Hepatocyte (in vitro differentiated cells): ENCODE measurements at regions not wholly inside any gene's neighbourhood (a gene's known extent, or its start where the extent isn't known, plus 50 kb on each side); places are given as distances from the start of the nearest gene placed in this dataset.
"Not testable (repeated sequence)": the region's sequence is repeated elsewhere in the genome, so short reads cannot be mapped to it uniquely, and the experiment has no call there.

Experiments used
- DNase-seq: peaks from one replicate; pipeline ENCODE4 v3.0.0-alpha.2; 2016; ENCODE audit warnings: low spot score
- H2AFZ ChIP-seq: fragments of 200-600 bp; sonication (generic); 2 replicates; pipeline ENCODE4 v1.6.0; 2016; ENCODE audit warnings: antibody characterized with exemption, mild to moderate bottlenecking
- H3K27ac ChIP-seq: fragments of 200-600 bp; sonication (generic); 2 replicates; pipeline ENCODE4 v1.5.1; 2016; ENCODE audit warnings: mild to moderate bottlenecking
- H3K27me3 ChIP-seq: fragments of 200-600 bp; sonication (generic); 2 replicates; pipeline ENCODE4 v1.6.1; 2016
- H3K36me3 ChIP-seq: fragments of 200-600 bp; sonication (generic); replicated peaks from 2 replicates; pipeline ENCODE4 v1.5.1; 2016; ENCODE audit warnings: low read depth; ENCODE audit not compliant: insufficient read depth
- H3K4me1 ChIP-seq: fragments of 200-600 bp; sonication (generic); 2 replicates; pipeline ENCODE4 v1.5.1; 2016; ENCODE audit warnings: mild to moderate bottlenecking, moderate library complexity; ENCODE audit not compliant: insufficient read depth
- H3K4me2 ChIP-seq: fragments of 200-600 bp; sonication (generic); 2 replicates; pipeline ENCODE4 v1.6.0; 2016
- H3K4me3 ChIP-seq: fragments of 200-600 bp; sonication (generic); 2 replicates; pipeline ENCODE4 v1.5.1; 2016; ENCODE audit warnings: mild to moderate bottlenecking
- H3K79me2 ChIP-seq: fragments of 200-600 bp; sonication (generic); 2 replicates; pipeline ENCODE4 v1.6.0; 2017; ENCODE audit warnings: mild to moderate bottlenecking
- H3K9me2 ChIP-seq: fragments of 200-600 bp; sonication (generic); replicated peaks from 2 replicates; pipeline ENCODE4 v1.6.0; 2017; ENCODE audit warnings: mild to moderate bottlenecking; ENCODE audit not compliant: insufficient read depth
- H3K9me3 ChIP-seq: fragments of 200-600 bp; sonication (generic); 2 replicates; pipeline ENCODE4 v1.5.1; 2016; ENCODE audit warnings: low read depth, mild to moderate bottlenecking
- H4K20me1 ChIP-seq: fragments of 200-600 bp; sonication (generic); 2 replicates; pipeline ENCODE4 v1.6.0; 2016; ENCODE audit warnings: mild to moderate bottlenecking; ENCODE audit not compliant: insufficient read depth, poor library complexity, severe bottlenecking
- WGBS: methylation state at CpG from one replicate; pipeline ENCODE4 v1.1.6; 2016; ENCODE audit warnings: low lambda C conversion rate; ENCODE audit errors: missing lambda C conversion rate; 5-methylcytosine and 5-hydroxymethylcytosine counted together

- not testable (repeated sequence) for H4K20me1 ChIP-seq, DNase-seq, H3K36me3 ChIP-seq, H3K27me3 ChIP-seq, H3K9me3 ChIP-seq, H3K79me2 ChIP-seq, H3K4me3 ChIP-seq, H2AFZ ChIP-seq, H3K9me2 ChIP-seq
- H3K4me1 ChIP-seq = peaks cover 18% of the 10 kb centered on the region
- 33% methylated on average over 8 of the region's 8 CpGs for WGBS
- peak overlapping the region; percentile 50 for H3K4me2 ChIP-seq
- peak overlapping the region; percentile 69 for H3K27ac ChIP-seq
These were observed 133.4 kb upstream of the ROPN1B start for GRCh38 chr3:125835562-125835961.

- not testable (repeated sequence) for H3K9me3 ChIP-seq, H3K4me3 ChIP-seq, H4K20me1 ChIP-seq, H3K9me2 ChIP-seq, H3K79me2 ChIP-seq, H2AFZ ChIP-seq, H3K27me3 ChIP-seq, H3K36me3 ChIP-seq
- H3K27ac ChIP-seq = peak overlapping the region; percentile 69
- DNase-seq = peak; percentile 66
- 24% methylated on average over 11 of the region's 11 CpGs for WGBS
- peaks cover 18% of the 10 kb centered on the region for H3K4me1 ChIP-seq
- peak overlapping the region; percentile 50 for H3K4me2 ChIP-seq
These were observed 132.9 kb upstream of the ROPN1B start for GRCh38 chr3:125836011-125836551.

GRCh38 chr3:125836786-125837185, 132.2 kb upstream of the ROPN1B start:
- Histone ChIP-seq H3K27ac (peak overlapping the region; percentile 69), H3K4me2 (peak overlapping the region; percentile 62), H3K4me1 (peaks cover 18% of the 10 kb centered on the region)
- H4K20me1 ChIP-seq, H2AFZ ChIP-seq, H3K27me3 ChIP-seq, H3K9me3 ChIP-seq, H3K36me3 ChIP-seq, H3K4me3 ChIP-seq, H3K79me2 ChIP-seq, H3K9me2 ChIP-seq, DNase-seq: not testable (repeated sequence)
- 80% methylated on average over 8 of the region's 8 CpGs for WGBS

GRCh38 chr3:125838857-125839256, 130.1 kb upstream of the ROPN1B start:
- not testable (repeated sequence) for H3K9me2 ChIP-seq, H3K9me3 ChIP-seq, H2AFZ ChIP-seq, H3K27me3 ChIP-seq, H3K4me3 ChIP-seq, H4K20me1 ChIP-seq, H3K36me3 ChIP-seq, DNase-seq, H3K79me2 ChIP-seq
- Histone ChIP-seq H3K27ac (peak overlapping the region; percentile 74), H3K4me2 (peak overlapping the region; percentile 35), H3K4me1 (peaks cover 12% of the 10 kb centered on the region)
- WGBS = 31% methylated on average over 5 of the region's 5 CpGs

GRCh38 chr3:125840465-125840864, 128.5 kb upstream of the ROPN1B start:
- H3K79me2 ChIP-seq, H2AFZ ChIP-seq, H3K36me3 ChIP-seq, H3K9me2 ChIP-seq, H3K9me3 ChIP-seq, H3K27ac ChIP-seq, H3K27me3 ChIP-seq, H3K4me2 ChIP-seq, H3K4me3 ChIP-seq, H4K20me1 ChIP-seq, DNase-seq: not testable (repeated sequence)
- WGBS = 97% methylated on average over 3 of the region's 3 CpGs
- peaks cover 12% of the 10 kb centered on the region for H3K4me1 ChIP-seq

GRCh38 chr3:125847966-125848365, 121.0 kb upstream of the ROPN1B start:
- H3K27ac ChIP-seq, H2AFZ ChIP-seq, H3K36me3 ChIP-seq, H3K9me2 ChIP-seq, H4K20me1 ChIP-seq, H3K9me3 ChIP-seq, H3K4me2 ChIP-seq, H3K79me2 ChIP-seq, H3K4me3 ChIP-seq, H3K27me3 ChIP-seq, DNase-seq, H3K4me1 ChIP-seq: not testable (repeated sequence)
- WGBS = 95% methylated on average over 15 of the region's 15 CpGs

GRCh38 chr3:125855006-125855405, 114.0 kb upstream of the ROPN1B start:
- H2AFZ ChIP-seq, H3K4me1 ChIP-seq, H3K9me2 ChIP-seq, DNase-seq, H3K9me3 ChIP-seq, H3K36me3 ChIP-seq, H3K4me3 ChIP-seq, H4K20me1 ChIP-seq, H3K79me2 ChIP-seq, H3K27ac ChIP-seq, H3K27me3 ChIP-seq, H3K4me2 ChIP-seq: not testable (repeated sequence)
- WGBS = 93% methylated on average over 2 of the region's 2 CpGs
